IMR-90 (cell line): ENCODE measurements at regions not wholly inside any gene's neighbourhood (a gene's known extent, or its start where the extent isn't known, plus 50 kb on each side); places are given as distances from the start of the nearest gene placed in this dataset.

Experiments
- ATAC-seq: fragments of 200-7000 bp; cut with Tn5 transposase; 2 replicates; pipeline ENCODE4 v1.9.1; 2020; ENCODE audit warnings: low read depth, mild to moderate bottlenecking, moderate library complexity
- BruUV-seq: library from RNA; stranded (reverse); fragments of 400-500 nt; replicated peaks from 2 replicates; lab custom pipeline; 2021; lab: Mats Ljungman, UMichigan
- CTCF ChIA-PET: fragments of 300-600 bp; formaldehyde crosslinking; extraction: SDS; loops from one replicate; lab custom pipeline; 2021; ENCODE audit warnings: antibody characterized with exemption; lab: Yijun Ruan, JAX
- POLR2A ChIA-PET: fragments of 300-600 bp; sonication (Branson Sonifier 250); formaldehyde crosslinking; loops from one replicate; lab custom pipeline; 2022; ENCODE audit warnings: antibody characterized with exemption; ENCODE audit not compliant: unreplicated experiment; lab: Charles Lee
- DNase-seq: peaks from one replicate; pipeline ENCODE4 v3.0.0; 2013
- H2AFZ ChIP-seq: replicated peaks from 2 replicates; pipeline ENCODE3; 2013; ENCODE audit warnings: low read length, mild to moderate bottlenecking; ENCODE audit not compliant: poor library complexity
- H2AK5ac ChIP-seq: 2 replicates; pipeline ENCODE4 v1.6.1; 2013; ENCODE audit warnings: low read depth, low read length, inconsistent platforms
- H2AK9ac ChIP-seq: replicated peaks from 2 replicates; pipeline ENCODE3; 2013; ENCODE audit warnings: mild to moderate bottlenecking, low read depth, low read length, moderate library complexity; ENCODE audit not compliant: poor library complexity
- H2BK120ac ChIP-seq: 2 replicates; pipeline ENCODE4 v1.6.1; 2013; ENCODE audit warnings: low read depth, low read length, inconsistent platforms
- H2BK15ac ChIP-seq: 3 replicates; pipeline ENCODE4 v1.6.1; 2013; ENCODE audit warnings: low read depth, low read length, inconsistent platforms
- H2BK20ac ChIP-seq: 2 replicates; pipeline ENCODE4 v1.6.1; 2013; ENCODE audit warnings: low read depth, mild to moderate bottlenecking, inconsistent platforms, low read length, moderate library complexity
- H2BK5ac ChIP-seq: 2 replicates; pipeline ENCODE4 v1.6.1; 2013; ENCODE audit warnings: mild to moderate bottlenecking, low read depth, low read length, inconsistent platforms; ENCODE audit not compliant: poor library complexity, severe bottlenecking
- H3K14ac ChIP-seq: replicated peaks from 2 replicates; pipeline ENCODE4 v1.6.1; 2013; ENCODE audit warnings: low read depth, low read length, inconsistent platforms
- H3K18ac ChIP-seq: 2 replicates; pipeline ENCODE4 v1.6.1; 2013; ENCODE audit warnings: low read depth, low read length, control low read depth
- H3K23ac ChIP-seq: 2 replicates; pipeline ENCODE4 v1.6.1; 2013; ENCODE audit warnings: low read depth, low read length, inconsistent platforms
- H3K27ac ChIP-seq: 2 replicates; pipeline ENCODE4 v1.5.1; 2013; ENCODE audit warnings: mild to moderate bottlenecking, control low read depth, low read length; ENCODE audit not compliant: insufficient read depth
- H3K27me3 ChIP-seq: 2 replicates; pipeline ENCODE4 v1.6.1; 2013; ENCODE audit warnings: low read length; ENCODE audit not compliant: control insufficient read depth, insufficient read depth
- H3K36me3 ChIP-seq: 2 replicates; pipeline ENCODE4 v1.6.1; 2013; ENCODE audit warnings: low read length, mixed read lengths; ENCODE audit not compliant: control insufficient read depth, insufficient read depth
- H3K4ac ChIP-seq: 2 replicates; pipeline ENCODE4 v1.6.1; 2013; ENCODE audit warnings: low read depth, low read length, inconsistent platforms
- H3K4me1 ChIP-seq: 2 replicates; pipeline ENCODE4 v1.6.1; 2013; ENCODE audit warnings: low read length, mixed read lengths; ENCODE audit not compliant: control insufficient read depth, insufficient read depth
- H3K4me2 ChIP-seq: 2 replicates; pipeline ENCODE4 v1.6.1; 2013; ENCODE audit warnings: low read depth, mild to moderate bottlenecking, control low read depth, low read length, moderate library complexity
- H3K4me3 ChIP-seq: 2 replicates; pipeline ENCODE4 v1.5.1; 2013; ENCODE audit warnings: low read depth, mild to moderate bottlenecking, control low read depth, low read length, moderate library complexity; ENCODE audit not compliant: insufficient read depth
- H3K56ac ChIP-seq: 2 replicates; pipeline ENCODE4 v1.6.1; 2013; ENCODE audit warnings: low read length, inconsistent platforms; ENCODE audit not compliant: insufficient read depth; ENCODE audit errors: extremely low read depth
- H3K79me1 ChIP-seq, 2 experiments: 2 replicates each; pipeline ENCODE4 v1.6.1; 2013; ENCODE audit warnings: low read length in 2 of 2, inconsistent platforms in 1 of 2, low read depth in 1 of 2
- H3K9ac ChIP-seq: 2 replicates; pipeline ENCODE4 v1.6.1; 2013; ENCODE audit warnings: low read depth, low read length, control low read depth
- H3K9me1 ChIP-seq: 2 replicates; pipeline ENCODE4 v1.6.1; 2013; ENCODE audit warnings: low read length, inconsistent platforms; ENCODE audit not compliant: insufficient read depth
- H3K9me3 ChIP-seq: 2 replicates; pipeline ENCODE4 v1.6.1; 2013; ENCODE audit warnings: low read length; ENCODE audit not compliant: control insufficient read depth, insufficient read depth
- H4K20me1 ChIP-seq: 2 replicates; pipeline ENCODE4 v1.6.1; 2013; ENCODE audit warnings: low read length, inconsistent platforms; ENCODE audit not compliant: insufficient read depth
- H4K5ac ChIP-seq: 2 replicates; pipeline ENCODE4 v1.6.1; 2013; ENCODE audit warnings: mild to moderate bottlenecking, low read depth, low read length, control low read depth
- H4K8ac ChIP-seq, 2 experiments: 2 replicates each; pipeline ENCODE4 v1.6.1; 2013; ENCODE audit warnings: low read depth in 2 of 2, low read length in 2 of 2, control low read depth in 1 of 2, inconsistent platforms in 1 of 2
- H4K91ac ChIP-seq: 2 replicates; pipeline ENCODE4 v1.6.1; 2013; ENCODE audit warnings: low read depth, low read length, inconsistent platforms; ENCODE audit not compliant: insufficient read depth
- BHLHE40 ChIP-seq: fragments of 150-350 bp; IDR thresholded peaks from 2 replicates; pipeline ENCODE4 v1.6.1; 2016; ENCODE audit warnings: mild to moderate bottlenecking, low read depth, low read length
- CEBPB ChIP-seq: IDR thresholded peaks from 2 replicates; pipeline ENCODE4 v1.6.1; 2012; ENCODE audit warnings: low read depth, low read length, improper control_type of control experiment
- CHD1 ChIP-seq: IDR thresholded peaks from 2 replicates; pipeline ENCODE4 v1.6.1; 2012; ENCODE audit warnings: low read depth, low read length, improper control_type of control experiment
- CTCF ChIP-seq: conservative IDR thresholded peaks from 2 replicates; pipeline ENCODE4 v1.5.1; 2012; ENCODE audit warnings: mild to moderate bottlenecking, low read depth, low read length, improper control_type of control experiment
- ELK1 ChIP-seq: fragments of 150-350 bp; IDR thresholded peaks from 2 replicates; pipeline ENCODE4 v1.6.1; 2016; ENCODE audit warnings: low read depth, mild to moderate bottlenecking, low read length, moderate library complexity, borderline replicate concordance
- FOS ChIP-seq: fragments of 150-350 bp; IDR thresholded peaks from 2 replicates; pipeline ENCODE4 v1.6.1; 2016; ENCODE audit warnings: low read depth, low read length
- MAFK ChIP-seq: IDR thresholded peaks from 2 replicates; pipeline ENCODE4 v1.6.1; 2012; ENCODE audit warnings: low read depth, low read length, improper control_type of control experiment
- MAZ ChIP-seq: IDR thresholded peaks from 2 replicates; pipeline ENCODE4 v1.6.1; 2012; ENCODE audit warnings: low read depth, mild to moderate bottlenecking, low read length, improper control_type of control experiment, moderate library complexity, borderline replicate concordance
- MXI1 ChIP-seq: IDR thresholded peaks from 2 replicates; pipeline ENCODE4 v1.6.1; 2012; ENCODE audit warnings: low read depth, mild to moderate bottlenecking, low read length, moderate library complexity, borderline replicate concordance
- NFE2L2 ChIP-seq: fragments of 150-350 bp; IDR thresholded peaks from 2 replicates; pipeline ENCODE4 v1.6.1; 2016; ENCODE audit warnings: low read depth, mild to moderate bottlenecking, low read length
- POLR2A ChIP-seq: IDR thresholded peaks from 2 replicates; pipeline ENCODE4 v1.6.1; 2012; ENCODE audit warnings: mild to moderate bottlenecking, low read depth, low read length
- RAD21 ChIP-seq: IDR thresholded peaks from 2 replicates; pipeline ENCODE4 v1.6.1; 2012; ENCODE audit warnings: low read length, improper control_type of control experiment
- RCOR1 ChIP-seq: IDR thresholded peaks from 2 replicates; pipeline ENCODE4 v1.6.1; 2012; ENCODE audit warnings: mild to moderate bottlenecking, low read length, improper control_type of control experiment; ENCODE audit not compliant: insufficient replicate concordance
- RFX5 ChIP-seq: IDR thresholded peaks from 2 replicates; pipeline ENCODE4 v1.8.0; 2012; ENCODE audit warnings: low read depth, mild to moderate bottlenecking, low read length, moderate library complexity
- SMC3 ChIP-seq: fragments of 150-350 bp; IDR thresholded peaks from 2 replicates; pipeline ENCODE4 v1.6.1; 2016; ENCODE audit warnings: low read depth, mild to moderate bottlenecking, antibody characterized with exemption, low read length, moderate library complexity
- USF2 ChIP-seq: fragments of 150-350 bp; IDR thresholded peaks from 2 replicates; pipeline ENCODE4 v1.6.1; 2017; ENCODE audit warnings: mild to moderate bottlenecking, antibody characterized with exemption, low read length, low read depth
- WGBS, 2 experiments: methylation state at CpG; one replicate each; pipeline versions ENCODE4 v1.1.5 to v1.1.7; 2013; ENCODE audit warnings: missing lambda C conversion rate in 2 of 2; ENCODE audit not compliant: insufficient read length in 1 of 2; ENCODE audit errors: extremely low coverage in 2 of 2; 5-methylcytosine and 5-hydroxymethylcytosine counted together
- dilution Hi-C: fragments of 300-500 bp; cut with HindIII; formaldehyde crosslinking; loops from one replicate; pipeline ENCODE4 v1.14.3; 2018; ENCODE audit warnings: low sequenced_read_pairs; ENCODE audit not compliant: unreplicated experiment
- in situ Hi-C: fragments of 300-500 bp; cut with MboI; formaldehyde crosslinking; loops from 3 replicates; pipeline ENCODE4 v1.14.3; 2019; ENCODE audit warnings: low sequenced_read_pairs, inconsistent platforms, mixed read lengths
- intact Hi-C: fragments of 100-400 bp; cut with micrococcal nuclease; formaldehyde crosslinking; loops from 2 replicates; pipeline ENCODE4 v1.10.0; 2022

- H3K36me3 ChIP-seq: no peaks in the 10 kb centered on the region
- no peak overlapping the region for H3K9ac ChIP-seq
- no peak overlapping the region for H3K14ac ChIP-seq
- dilution Hi-C loops (no loop called here), intact Hi-C loops (no loop called here), in situ Hi-C loops (no loop called here)
- ChIA-PET CTCF (no interaction called here), POLR2A (no interaction called here)
- no peak overlapping the region for H3K18ac ChIP-seq
- TF ChIP-seq CHD1 (no peak), RCOR1 (no peak), MAZ (no peak), MXI1 (no peak), CTCF (no peak), ELK1 (no peak), MAFK (no peak), FOS (no peak), USF2 (no peak), SMC3 (no peak), RAD21 (no peak), NFE2L2 (no peak), RFX5 (no peak), BHLHE40 (no peak), POLR2A (no peak), CEBPB (no peak)
- no peak overlapping the region for H4K5ac ChIP-seq
- H3K27ac ChIP-seq: no peak overlapping the region
- no peak overlapping the region for H2AK5ac ChIP-seq
- H2BK15ac ChIP-seq: no peak overlapping the region
- H3K79me1 ChIP-seq: no peaks in the 10 kb centered on the region
- H2BK120ac ChIP-seq: no peak overlapping the region
- H3K56ac ChIP-seq: no peak overlapping the region
- no peak overlapping the region for H2BK5ac ChIP-seq
- no peak overlapping the region for H2AFZ ChIP-seq
- H3K23ac ChIP-seq: no peak overlapping the region
- H3K9me1 ChIP-seq: no peaks in the 10 kb centered on the region
- no peak overlapping the region for H2AK9ac ChIP-seq
- WGBS, 2 experiments: no CpG with 5 or more reads among the region's 6 CpGs
- peaks cover 3% of the 10 kb centered on the region for H3K9me3 ChIP-seq
- DNase-seq (no peak), ATAC-seq (no peak)
- H2BK20ac ChIP-seq: no peak overlapping the region
- H3K4ac ChIP-seq: no peak overlapping the region
- no peaks in the 10 kb centered on the region for H4K20me1 ChIP-seq
- no peak overlapping the region for H3K4me3 ChIP-seq
- H3K4me2 ChIP-seq: no peak overlapping the region
- no TSS peak for BruUV-seq
- H4K91ac ChIP-seq: no peak overlapping the region
- no peak overlapping the region for H4K8ac ChIP-seq
- H3K4me1 ChIP-seq: peaks cover 1% of the 10 kb centered on the region; the same call in 1 of the 2 replicates
- H3K27me3 ChIP-seq: 0 out of 2 replicates have a peak, but pooled peaks cover 2% of the 10 kb centered on the region
Observed at GRCh38 chr1:218571491-218571890, 226.4 kb downstream of the TGFB2 start.
